NCI-H187 (cell line): ENCODE measurements at regions not wholly inside any gene's neighbourhood (a gene's known extent, or its start where the extent isn't known, plus 50 kb on each side); places are given as distances from the start of the nearest gene placed in this dataset.

ENCODE experiments used
- DNase-seq, 2 experiments: peaks; one replicate each; lab custom pipeline; 2025; lab: John Stamatoyannopoulos, UW

DNA sequence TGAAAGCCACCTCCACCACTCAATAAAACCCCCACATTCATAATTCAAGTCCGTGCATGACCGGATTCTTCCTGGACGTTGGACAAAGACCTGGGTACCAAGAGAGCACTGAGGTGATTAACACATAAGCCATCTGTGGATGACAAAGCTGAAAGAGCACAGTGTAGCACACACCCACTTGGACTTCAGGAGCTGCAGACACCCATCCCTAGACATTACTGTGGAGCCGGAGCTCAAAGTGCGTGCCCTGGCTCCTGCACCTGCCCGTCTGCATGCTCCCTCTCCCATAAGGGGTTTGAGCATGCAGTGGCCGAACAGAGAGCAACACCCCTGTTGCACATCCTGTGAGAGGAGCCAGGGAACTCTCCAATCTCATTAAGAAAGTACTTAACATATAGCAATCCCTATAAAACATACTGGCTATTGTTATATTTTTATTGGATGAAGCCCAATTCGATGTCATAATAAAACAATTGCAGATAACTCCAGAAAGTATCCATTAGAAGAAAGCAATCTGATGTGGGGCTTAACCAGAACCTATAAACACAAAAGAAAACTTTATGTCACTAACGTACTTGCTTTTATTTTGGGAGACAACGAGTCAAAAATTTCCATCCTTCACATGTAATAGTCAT, 1174.2 kb upstream of the C9orf72 start:
- DNase-seq, result no peak

DNA sequence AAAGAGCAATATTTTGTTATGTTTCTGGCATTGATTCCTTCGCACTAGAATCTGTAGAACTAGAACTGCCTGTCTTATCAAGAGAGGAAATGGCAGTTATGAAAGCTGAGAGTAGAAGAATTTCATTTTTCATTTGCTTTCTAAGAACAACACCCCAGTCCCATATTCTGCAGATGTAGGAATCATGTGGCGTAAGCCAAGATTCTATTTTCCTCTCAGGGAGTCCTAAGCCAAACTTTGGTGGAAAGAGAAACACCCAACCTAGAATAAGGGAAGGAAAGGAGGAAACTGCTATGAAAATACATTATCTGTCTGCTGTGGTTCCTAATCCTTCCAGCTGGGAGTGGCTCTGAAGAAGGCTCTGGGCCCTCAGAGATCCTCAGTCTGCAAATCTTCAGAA, 1176.9 kb upstream of the C9orf72 start:
- DNase-seq, result no peak

DNA sequence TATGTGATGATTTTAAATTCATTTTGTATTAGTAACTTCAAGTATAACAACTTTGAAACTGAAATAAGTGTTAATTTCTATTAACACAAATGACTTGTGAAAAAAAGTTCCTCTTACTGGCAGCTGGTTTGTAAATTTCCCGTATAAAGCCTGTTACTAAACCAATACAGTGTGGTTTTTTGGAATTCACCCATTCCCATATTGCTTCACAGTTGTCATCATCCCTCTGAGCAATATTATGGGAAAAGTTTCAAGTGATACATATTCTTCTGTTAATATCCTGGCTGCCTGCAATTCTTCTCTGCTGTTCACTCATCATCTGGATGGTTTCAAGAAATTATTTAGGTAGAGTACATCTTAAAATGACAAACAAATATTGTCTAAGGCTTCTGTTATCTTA, 1185.1 kb upstream of the C9orf72 start:
- no peak for DNase-seq

DNA sequence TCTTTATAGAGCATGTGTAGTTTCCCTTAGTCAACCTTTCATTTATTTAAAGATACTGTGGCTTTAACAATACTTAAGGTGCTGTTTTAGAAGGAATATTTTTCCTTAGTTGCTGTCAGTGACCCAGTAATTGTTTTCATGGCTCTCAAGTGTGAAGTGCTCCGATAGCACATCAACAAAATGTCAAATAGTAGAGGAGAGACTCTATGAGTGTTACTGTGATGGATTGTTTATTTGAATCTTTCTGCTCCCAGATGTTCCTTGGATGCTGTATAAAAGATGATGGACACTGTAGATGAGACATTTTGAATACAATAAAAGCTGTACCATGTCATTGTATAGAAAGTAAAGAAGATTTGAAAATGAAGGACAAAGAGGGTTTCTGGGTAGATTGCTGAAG, 1185.7 kb upstream of the C9orf72 start:
- no peak for DNase-seq

DNA sequence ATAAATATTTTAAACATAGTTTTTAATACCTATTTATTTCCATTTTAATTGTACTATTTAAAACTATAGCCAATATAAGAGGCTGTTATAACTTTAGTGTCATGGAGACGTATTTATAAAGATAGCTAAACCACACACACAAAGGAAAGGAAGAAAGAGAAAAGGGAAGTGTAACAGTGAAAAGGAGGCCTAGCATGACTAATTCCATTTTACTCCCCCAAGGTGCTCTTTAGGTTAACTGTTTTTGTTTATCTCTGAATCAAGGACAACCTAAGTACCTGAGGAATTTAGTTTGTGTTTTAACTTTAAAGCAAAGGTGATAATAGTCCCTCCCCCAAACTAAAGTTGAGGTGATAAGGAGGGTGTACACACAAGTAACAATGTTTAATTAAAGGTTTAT, 1188.9 kb upstream of the C9orf72 start:
- no peak for DNase-seq

DNA sequence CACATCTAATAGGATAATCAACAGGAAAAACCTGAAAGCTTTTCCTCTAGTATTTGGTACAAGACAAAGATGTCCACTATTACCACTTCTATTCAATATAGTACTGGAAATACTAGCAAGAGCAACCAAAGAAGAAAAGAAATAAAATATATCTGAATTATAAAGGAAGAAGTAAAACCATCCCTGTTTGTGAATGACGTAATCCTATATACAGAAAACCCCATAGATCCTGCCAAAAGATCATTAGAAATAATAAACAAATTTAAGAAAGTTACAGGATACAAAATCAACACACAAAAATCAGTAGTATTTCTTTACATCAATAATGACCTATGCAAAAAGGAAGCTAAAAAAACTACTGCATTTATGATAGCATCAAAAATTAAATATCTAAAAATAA, 1191.3 kb upstream of the C9orf72 start:
- no peak for DNase-seq

DNA sequence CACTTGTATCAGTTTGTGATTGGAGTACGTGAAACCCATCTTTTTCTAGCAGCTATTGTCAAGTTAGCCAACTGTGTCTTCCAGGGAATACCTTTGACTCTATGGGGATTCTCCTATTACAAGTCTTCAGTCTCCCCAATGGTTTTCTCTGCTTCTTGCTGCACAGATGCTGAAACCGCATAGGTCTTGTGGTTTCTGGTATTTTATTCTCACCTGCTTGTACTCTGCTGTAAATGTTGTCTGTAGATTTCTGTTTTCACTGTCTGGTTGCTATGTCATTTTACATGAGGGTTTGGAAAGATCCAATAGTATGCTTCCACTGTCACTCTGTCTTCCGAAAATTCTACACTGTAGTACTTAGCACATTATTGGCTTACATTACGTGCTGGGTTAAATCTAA, 1196.9 kb upstream of the C9orf72 start:
- peak in 1 of 2 experiments; percentile 22 for DNase-seq

DNA sequence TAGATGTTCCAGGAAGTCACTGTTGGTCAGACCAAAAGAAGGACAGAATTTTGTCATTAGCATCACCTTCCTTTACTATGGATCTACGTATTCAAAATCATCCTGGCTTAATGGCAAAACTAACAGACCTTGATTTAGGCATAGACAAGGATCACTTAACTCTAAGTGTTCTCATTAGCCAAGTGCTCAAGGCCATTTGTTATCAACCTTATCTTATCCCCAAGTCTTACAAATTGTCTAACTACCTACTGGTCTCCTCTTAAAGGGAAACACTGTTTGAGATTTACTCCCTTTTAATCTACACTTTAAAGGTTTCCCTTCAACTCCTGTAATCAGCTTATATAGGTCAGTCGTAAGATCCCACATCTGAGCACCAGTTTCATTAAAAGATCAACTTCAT, 1197.5 kb upstream of the C9orf72 start:
- no peak for DNase-seq

DNA sequence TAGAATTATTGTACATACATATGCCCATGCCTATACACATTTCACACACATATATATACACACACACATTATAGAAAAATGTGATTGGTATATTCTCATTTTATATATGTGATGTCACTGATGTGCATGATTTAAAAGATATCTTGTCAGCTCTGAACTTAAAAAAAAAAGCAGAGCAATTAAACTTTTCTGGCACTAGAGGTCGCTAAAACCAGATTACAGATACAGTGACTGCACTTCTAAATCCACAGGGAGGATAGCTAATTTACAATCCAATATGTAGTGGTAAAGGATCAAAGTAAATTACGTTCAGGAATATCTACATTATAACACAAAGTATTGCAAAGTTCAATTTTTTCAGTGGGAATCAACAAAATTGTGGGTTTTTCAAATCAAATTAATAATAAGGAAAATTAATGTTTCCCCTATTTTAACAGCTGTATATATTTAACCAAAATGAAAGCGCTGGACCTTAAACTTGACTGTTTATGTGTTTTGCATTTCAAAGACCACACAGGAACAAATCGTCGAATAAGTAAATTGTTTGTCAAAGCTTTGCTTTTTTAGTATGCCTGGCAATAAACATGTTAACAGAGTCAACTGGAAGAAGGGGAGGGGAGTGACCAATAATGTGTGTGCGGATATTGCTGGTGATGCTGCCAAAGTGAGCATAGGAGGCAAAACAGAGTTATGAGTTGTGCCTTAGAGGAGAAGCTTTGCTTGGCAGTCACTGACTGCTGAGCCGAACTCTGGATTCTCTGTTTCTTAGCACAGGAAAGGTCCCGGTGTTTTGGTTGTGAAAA, 1201.4 kb upstream of the C9orf72 start:
- no peak for DNase-seq

DNA sequence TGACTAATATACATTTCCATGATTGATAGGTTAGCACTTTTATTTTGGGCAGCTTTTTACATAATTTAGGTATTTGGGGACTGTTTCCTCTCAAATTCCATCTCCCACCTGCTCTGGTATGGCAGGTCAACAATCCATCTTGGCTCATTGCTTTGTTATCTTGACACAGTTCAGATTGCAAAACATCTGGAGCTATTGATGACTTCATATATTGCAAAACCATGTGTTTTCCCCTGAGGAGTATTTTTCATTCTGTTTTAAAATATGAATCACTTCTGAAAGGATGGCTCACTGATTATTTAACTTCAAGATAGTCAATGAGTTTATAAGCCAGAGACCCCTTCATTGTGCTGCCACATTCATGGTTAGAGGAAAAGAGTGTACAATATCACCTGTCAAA, 1206.0 kb upstream of the C9orf72 start:
- DNase-seq, result no peak

DNA sequence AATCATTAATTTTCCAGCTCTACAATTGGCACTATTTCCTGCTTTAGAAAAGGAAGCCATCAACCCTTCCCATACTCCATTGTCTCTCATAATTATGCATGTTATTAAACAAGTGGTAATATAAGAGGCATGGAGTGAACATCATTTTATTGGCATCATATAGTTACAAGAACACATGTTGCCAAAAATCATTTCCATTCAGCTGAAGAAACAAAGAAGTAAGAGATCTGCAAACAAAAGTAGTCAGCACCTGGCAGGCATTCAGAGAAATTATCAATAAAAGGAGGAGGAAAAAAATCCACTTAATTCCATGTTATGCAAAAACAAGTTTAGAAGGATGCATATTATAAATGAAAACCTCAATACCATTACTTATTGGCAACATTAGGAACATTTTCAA, 1208.2 kb upstream of the C9orf72 start:
- DNase-seq, result no peak

DNA sequence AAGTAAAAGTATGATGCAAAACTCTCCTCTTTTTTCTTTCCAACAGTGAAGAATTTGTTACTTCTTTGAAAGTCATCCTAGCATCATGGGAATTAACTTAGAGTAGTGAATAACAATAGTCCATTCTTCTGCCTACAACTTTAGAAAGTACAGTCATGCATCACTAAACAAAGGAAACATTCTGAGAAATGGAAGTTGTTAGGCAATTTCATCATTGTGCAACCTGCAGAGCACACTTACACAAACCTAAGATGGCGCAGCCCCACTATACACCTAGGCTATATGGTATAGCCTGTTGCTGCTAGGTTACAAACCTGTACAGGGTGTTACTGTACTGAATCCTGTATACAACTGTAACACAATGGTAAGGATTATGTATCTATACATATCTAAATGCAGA, 1209.3 kb upstream of the C9orf72 start:
- no peak for DNase-seq

DNA sequence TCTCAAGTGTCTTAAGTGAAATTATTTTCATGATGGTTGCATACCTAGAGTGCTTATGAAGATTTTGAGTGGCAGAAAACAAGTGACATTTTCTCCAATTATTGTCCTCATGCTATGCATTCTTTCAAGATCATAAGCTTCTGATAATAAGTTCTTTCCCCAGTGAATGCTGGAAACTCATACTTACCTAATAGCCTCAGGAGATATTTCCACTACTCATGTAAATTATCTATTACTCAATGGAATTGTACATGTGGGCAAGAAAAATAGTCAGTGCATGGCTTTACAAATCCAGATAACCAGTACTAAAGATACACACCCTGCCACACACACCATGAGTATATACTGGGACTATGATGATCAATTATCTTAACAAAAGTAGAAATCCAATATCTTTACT, 1219.4 kb upstream of the C9orf72 start:
- no peak for DNase-seq

DNA sequence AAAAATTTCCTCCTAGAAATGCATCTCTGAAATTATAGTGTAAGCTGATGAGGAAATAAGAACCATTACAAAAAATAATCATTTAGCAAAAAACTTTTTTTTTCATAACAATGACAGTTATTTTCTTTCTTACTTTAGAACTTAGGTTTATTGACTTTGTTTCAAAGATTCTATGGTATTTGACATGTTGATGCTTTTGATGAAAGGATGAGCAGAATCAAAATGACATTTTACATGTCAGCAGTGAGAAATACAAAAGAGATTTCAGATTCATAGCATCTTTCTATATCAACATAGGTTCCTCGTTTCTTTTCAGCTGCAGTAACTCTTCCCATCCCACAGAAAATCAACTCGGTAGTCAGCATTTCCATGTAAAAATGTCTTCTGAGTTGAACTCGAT, 1226.6 kb upstream of the C9orf72 start:
- no peak for DNase-seq

DNA sequence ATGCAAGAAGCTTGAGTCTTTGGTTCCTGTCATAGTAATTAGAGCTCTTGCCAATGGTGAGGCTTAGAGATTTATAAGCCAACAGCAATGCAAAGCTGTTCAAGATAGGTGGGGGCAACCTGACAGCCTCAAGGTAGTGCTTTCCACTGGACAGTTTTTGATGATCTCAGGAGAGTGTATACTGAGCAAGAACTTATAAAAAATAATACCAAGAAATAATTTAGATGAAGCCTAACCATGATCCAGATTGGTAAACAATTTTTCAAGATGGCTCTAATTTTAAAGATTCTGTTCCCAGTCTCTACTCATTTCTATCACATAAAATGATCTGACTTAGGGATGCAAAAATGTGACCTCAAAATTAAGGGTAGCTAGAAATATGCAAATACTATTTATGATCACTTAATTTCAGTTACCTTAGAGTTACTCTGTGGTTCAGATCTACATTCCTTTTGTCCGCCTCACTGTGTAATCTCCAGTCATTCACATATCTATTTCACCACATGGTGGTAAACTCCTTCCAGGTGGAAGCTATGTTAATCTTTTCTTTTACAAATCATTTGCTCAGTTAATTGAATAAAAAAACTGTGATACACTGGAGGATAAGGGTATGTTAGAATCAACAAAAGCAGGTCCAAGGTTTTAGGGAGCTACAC, 1228.0 kb upstream of the C9orf72 start:
- no peak for DNase-seq

DNA sequence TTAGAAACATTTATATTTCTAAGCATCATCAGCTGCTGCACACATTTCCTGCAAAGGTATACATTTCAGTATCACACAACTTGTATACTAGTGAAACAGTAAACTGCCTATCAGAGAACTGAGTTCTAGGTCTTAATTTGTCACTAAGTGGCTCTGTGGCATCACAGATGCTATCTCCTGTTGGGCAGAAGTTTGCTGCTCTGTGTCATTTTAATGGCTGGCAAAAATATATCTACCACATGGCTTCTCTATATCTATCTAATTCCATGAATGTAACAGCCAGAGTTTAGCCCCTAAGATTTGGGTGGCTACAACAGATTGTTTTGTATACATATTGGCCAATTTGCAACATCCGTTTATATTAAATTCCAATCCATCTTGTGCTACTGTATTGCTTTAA, 1231.9 kb upstream of the C9orf72 start:
- no peak for DNase-seq

DNA sequence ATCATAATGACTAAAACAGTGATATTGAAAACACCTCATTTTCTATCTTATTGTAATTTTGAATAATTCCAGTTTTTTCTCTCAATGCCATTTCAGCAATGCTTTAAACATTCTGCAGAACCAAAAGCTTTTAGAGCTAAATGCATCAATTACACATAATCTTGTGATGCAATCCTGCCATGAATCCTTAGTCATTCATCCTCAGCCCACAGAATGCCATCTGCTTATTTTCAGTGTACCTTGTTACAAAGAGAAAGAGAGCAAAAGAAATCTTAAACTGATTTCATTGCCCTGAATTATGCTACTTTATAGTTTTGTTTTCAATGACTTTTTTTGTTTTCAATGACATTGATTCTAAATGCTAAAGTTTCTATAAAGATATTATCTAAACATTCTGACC, 1234.8 kb upstream of the C9orf72 start:
- DNase-seq, result no peak

DNA sequence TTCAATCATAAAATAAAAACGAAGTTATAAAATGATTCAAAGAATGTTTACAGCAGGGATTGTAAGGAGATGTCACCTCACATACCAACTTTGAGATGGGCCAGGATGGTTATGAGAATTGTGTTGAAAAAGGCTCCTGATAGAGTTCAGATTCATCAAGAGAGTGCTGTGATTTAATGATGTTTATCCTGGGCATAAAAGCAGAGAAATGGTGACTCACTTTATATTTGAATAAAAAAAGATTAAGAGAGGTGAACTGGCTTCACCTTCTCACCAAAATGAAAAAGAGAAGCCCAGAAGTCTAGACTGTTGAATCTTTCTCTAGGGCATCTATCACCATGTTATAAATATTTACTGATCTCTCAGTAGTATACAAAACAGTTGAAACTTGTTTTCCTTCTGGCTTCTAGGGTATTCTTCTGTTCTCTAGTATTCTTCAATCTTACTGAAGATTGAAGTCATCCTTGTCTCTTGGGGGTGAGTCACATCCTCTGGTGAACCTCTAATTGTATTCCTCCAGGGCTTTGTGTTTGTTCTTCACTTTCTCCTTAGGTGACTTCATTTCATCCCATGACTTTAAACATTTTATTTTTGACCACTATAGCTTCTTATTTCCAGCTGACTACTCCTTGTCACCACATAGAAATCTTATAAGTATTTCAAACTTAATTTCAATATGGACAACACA, 1237.3 kb upstream of the C9orf72 start:
- no peak for DNase-seq

DNA sequence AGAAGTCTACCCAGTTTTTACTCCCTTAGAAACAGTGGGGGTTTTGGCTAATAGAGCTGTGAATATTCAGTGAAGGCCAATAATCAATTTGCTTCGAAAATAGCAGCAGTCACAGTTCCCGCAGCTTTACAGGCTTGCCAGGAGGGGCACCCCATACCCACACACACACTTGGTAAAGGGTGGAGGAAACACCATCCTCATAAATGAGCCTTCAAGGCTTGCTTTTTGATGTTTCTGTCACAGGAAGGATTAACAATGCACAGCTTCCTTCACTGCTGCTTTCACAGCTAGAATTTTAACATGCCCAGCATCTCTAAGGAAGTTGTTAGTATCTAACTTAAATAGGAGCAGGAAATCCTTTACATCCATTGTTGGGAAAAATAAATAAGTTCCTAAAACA, 1247.5 kb upstream of the C9orf72 start:
- no peak for DNase-seq

DNA sequence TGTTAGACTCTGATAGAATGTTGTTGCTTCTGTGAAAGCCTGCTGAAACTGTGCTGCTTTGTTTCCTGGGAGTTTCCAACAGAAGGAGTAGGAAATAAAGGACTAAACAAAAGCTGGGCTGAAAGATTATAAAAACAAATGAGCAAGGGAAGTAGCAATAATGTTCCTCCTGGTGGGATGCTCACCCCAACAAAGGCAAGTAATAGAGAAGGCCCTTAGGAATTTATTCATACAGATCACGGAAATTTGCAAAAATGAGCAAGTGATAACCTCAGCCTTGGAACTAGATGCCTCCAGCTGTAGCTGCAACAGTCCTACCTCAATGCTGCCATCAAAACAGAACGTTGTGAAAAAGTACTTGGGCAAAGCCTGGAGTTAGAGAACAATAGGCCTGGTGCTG, 1248.0 kb upstream of the C9orf72 start:
- DNase-seq, result no peak

DNA sequence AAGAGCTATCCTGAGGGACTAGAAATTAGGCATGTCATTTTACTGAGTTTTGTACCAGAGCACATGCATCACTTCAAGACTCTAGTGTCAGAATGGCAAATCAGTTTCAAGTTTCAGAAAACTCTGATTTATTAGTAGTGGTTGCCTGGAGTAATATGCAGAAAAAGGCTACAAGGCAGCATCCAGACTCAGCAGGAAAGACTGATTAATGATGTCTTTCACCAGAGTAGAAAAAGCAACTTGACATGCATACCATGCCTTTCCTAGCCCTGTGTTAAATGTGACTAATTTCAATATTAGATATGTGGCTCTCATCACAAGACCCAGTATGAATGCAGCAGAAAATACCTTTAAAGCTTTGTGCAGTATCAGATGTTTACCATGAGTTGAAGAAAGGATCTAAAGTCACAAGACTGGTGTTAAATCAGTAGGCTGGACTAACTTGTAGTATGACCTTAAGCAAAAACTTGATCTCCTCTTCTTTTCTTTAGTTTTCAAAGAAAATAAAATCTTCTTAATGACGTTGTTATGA, 1251.2 kb upstream of the C9orf72 start:
- no peak for DNase-seq

DNA sequence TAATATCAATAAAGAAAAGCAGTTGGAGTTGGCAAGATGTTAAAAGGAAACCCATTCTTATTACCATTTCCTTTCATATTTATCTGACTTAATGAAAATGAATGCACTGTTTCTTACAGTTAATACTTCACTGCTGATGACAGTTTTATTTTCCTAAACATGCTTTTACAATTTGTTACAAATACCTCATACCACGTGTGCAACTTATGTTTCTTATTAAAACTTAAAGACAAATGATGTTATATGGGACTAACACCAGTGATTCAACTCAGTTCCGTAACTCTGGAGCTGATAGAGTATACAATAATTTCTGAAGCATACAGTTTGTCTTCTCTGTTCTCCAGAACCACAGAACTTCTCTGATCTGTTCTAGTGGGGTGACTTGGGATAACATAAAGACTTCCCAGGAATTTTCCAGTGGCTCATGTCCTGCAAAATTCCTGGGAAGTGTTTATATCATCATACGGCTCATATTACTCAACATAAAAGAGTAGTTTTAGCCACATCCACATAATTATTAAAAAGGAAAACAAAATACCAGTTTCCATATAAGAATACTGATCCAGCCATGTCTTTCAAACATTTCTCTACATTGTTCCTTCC, 1259.0 kb upstream of the C9orf72 start:
- DNase-seq, result no peak
